ENCODE measurements at regions not wholly inside any gene's neighbourhood (a gene's known extent, or its start where the extent isn't known, plus 50 kb on each side); places are given as distances from the start of the nearest gene placed in this dataset.
"Not testable (repeated sequence)": the region's sequence is repeated elsewhere in the genome, so short reads cannot be mapped to it uniquely, and the experiment has no call there.

- TF ChIP-seq EHMT2 (IDR thresholded peaks at IDR 0.05); MAX (CRISPR knock-in tag; IDR thresholded peaks at IDR 0.05): not testable (repeated sequence)
Observed at GRCh38 chr21:10412928-10413246, 108.5 kb upstream of the TPTE start.
